IPS DF 6.9 (cell line): ENCODE measurements at regions not wholly inside any gene's neighbourhood (a gene's known extent, or its start where the extent isn't known, plus 50 kb on each side); places are given as distances from the start of the nearest gene placed in this dataset.
A peak's percentile ranks its signal among the peaks of the same experiment; 100 is the strongest.
"Not testable (repeated sequence)": the region's sequence is repeated elsewhere in the genome, so short reads cannot be mapped to it uniquely, and the experiment has no call there.

Source experiments
- DNase-seq: peaks from one replicate; pipeline ENCODE4 v3.0.0-alpha.2; 2013; ENCODE audit warnings: low read depth, low spot score
- H3K27ac ChIP-seq: one replicate; pipeline ENCODE4 v1.5.1; 2013; ENCODE audit warnings: low read length, control low read depth
- H3K27me3 ChIP-seq: 2 replicates; pipeline ENCODE4 v1.6.1; 2013; ENCODE audit warnings: mild to moderate bottlenecking, low read length; ENCODE audit not compliant: control insufficient read depth, insufficient read depth
- H3K36me3 ChIP-seq: 2 replicates; pipeline ENCODE4 v1.6.1; 2013; ENCODE audit warnings: low read length; ENCODE audit not compliant: control insufficient read depth, insufficient read depth
- H3K4me1 ChIP-seq: 2 replicates; pipeline ENCODE4 v1.6.1; 2013; ENCODE audit warnings: low read length; ENCODE audit not compliant: control insufficient read depth, insufficient read depth
- H3K4me3 ChIP-seq: 2 replicates; pipeline ENCODE4 v1.5.1; 2013; ENCODE audit warnings: mild to moderate bottlenecking, low read length
- H3K9me3 ChIP-seq: 2 replicates; pipeline ENCODE4 v1.6.1; 2013; ENCODE audit warnings: low read length, inconsistent platforms; ENCODE audit not compliant: control insufficient read depth, insufficient read depth
- WGBS: extraction: QIAGEN DNeasy Blood & Tissue Kit; methylation state at CpG from one replicate; pipeline ENCODE4 v1.1.7; 2013; ENCODE audit warnings: mixed read lengths, missing lambda C conversion rate; ENCODE audit not compliant: insufficient read length, insufficient coverage; 5-methylcytosine and 5-hydroxymethylcytosine counted together

- Histone ChIP-seq H3K9me3 (no peaks in the 10 kb centered on the region), H3K4me3 (no peak overlapping the region), H3K27ac (no peak overlapping the region), H3K36me3 (no peaks in the 10 kb centered on the region), H3K27me3 (no peaks in the 10 kb centered on the region), H3K4me1 (no peaks in the 10 kb centered on the region)
- WGBS: no CpG with 5 or more reads among the region's 3 CpGs
- DNase-seq: no peak
These were observed 109.3 kb upstream of the TMTC1 start for GRCh38 chr12:29893002-29893401.

- Histone ChIP-seq H3K27ac (no peak overlapping the region), H3K36me3 (no peaks in the 10 kb centered on the region), H3K27me3 (no peaks in the 10 kb centered on the region), H3K4me3 (no peak overlapping the region), H3K4me1 (no peaks in the 10 kb centered on the region), H3K9me3 (no peaks in the 10 kb centered on the region)
- DNase-seq: no peak
- no CpG with 5 or more reads among the region's 3 CpGs for WGBS
These were observed 108.0 kb upstream of the TMTC1 start for GRCh38 chr12:29891792-29892191.

- Histone ChIP-seq H3K4me1 (no peaks in the 10 kb centered on the region), H3K27ac (no peak overlapping the region), H3K36me3 (no peaks in the 10 kb centered on the region), H3K27me3 (no peaks in the 10 kb centered on the region), H3K4me3 (no peak overlapping the region), H3K9me3 (no peaks in the 10 kb centered on the region)
- no CpG with 5 or more reads among the region's 5 CpGs for WGBS
- peak; percentile 52 for DNase-seq
These were observed 106.0 kb upstream of the TMTC1 start for GRCh38 chr12:29889737-29890136.

- Histone ChIP-seq H3K36me3 (no peaks in the 10 kb centered on the region), H3K4me1 (no peaks in the 10 kb centered on the region), H3K27me3 (no peaks in the 10 kb centered on the region), H3K9me3 (no peaks in the 10 kb centered on the region), H3K4me3 (no peak overlapping the region), H3K27ac (no peak overlapping the region)
- no peak for DNase-seq
- WGBS: no CpG with 5 or more reads among the region's 21 CpGs
These were observed 105.0 kb upstream of the TMTC1 start for GRCh38 chr12:29888777-29889176.

GRCh38 chr12:29884957-29885356 is 101.2 kb upstream of the TMTC1 start:
- not testable (repeated sequence) for H3K4me3 ChIP-seq, H3K4me1 ChIP-seq, H3K36me3 ChIP-seq, H3K27ac ChIP-seq, DNase-seq, H3K9me3 ChIP-seq, H3K27me3 ChIP-seq
- no CpG with 5 or more reads among the region's 4 CpGs for WGBS

GRCh38 chr12:29883941-29884554 is 100.3 kb upstream of the TMTC1 start:
- no peaks in the 10 kb centered on the region for H3K9me3 ChIP-seq
- no peak overlapping the region for H3K4me3 ChIP-seq
- H3K4me1 ChIP-seq: no peaks in the 10 kb centered on the region
- no peak overlapping the region for H3K27ac ChIP-seq
- no peaks in the 10 kb centered on the region for H3K27me3 ChIP-seq
- WGBS: no CpG with 5 or more reads among the region's 4 CpGs
- no peak for DNase-seq
- no peaks in the 10 kb centered on the region for H3K36me3 ChIP-seq

GRCh38 chr12:29883525-29883924 is 99.8 kb upstream of the TMTC1 start:
- no peaks in the 10 kb centered on the region for H3K9me3 ChIP-seq
- no peaks in the 10 kb centered on the region for H3K27me3 ChIP-seq
- no peak overlapping the region for H3K27ac ChIP-seq
- no peaks in the 10 kb centered on the region for H3K36me3 ChIP-seq
- H3K4me3 ChIP-seq: no peak overlapping the region
- H3K4me1 ChIP-seq: no peaks in the 10 kb centered on the region
- DNase-seq: no peak

GRCh38 chr12:29882846-29883245 is 99.1 kb upstream of the TMTC1 start:
- no peaks in the 10 kb centered on the region for H3K36me3 ChIP-seq
- no peaks in the 10 kb centered on the region for H3K27me3 ChIP-seq
- H3K27ac ChIP-seq: no peak overlapping the region
- no peak for DNase-seq
- H3K4me3 ChIP-seq: no peak overlapping the region
- WGBS: no CpG with 5 or more reads among the region's 2 CpGs
- no peaks in the 10 kb centered on the region for H3K4me1 ChIP-seq
- H3K9me3 ChIP-seq: no peaks in the 10 kb centered on the region

GRCh38 chr12:29880987-29881386 is 97.2 kb upstream of the TMTC1 start:
- Histone ChIP-seq H3K9me3 (no peaks in the 10 kb centered on the region), H3K27ac (no peak overlapping the region), H3K27me3 (no peaks in the 10 kb centered on the region), H3K4me3 (no peak overlapping the region), H3K4me1 (no peaks in the 10 kb centered on the region), H3K36me3 (no peaks in the 10 kb centered on the region)
- WGBS: no CpG with 5 or more reads among the region's 3 CpGs
- no peak for DNase-seq

GRCh38 chr12:29879606-29880308 is 96.0 kb upstream of the TMTC1 start:
- WGBS: no CpG with 5 or more reads among the region's 4 CpGs
- DNase-seq: no peak
- Histone ChIP-seq H3K9me3 (no peaks in the 10 kb centered on the region), H3K4me1 (no peaks in the 10 kb centered on the region), H3K36me3 (no peaks in the 10 kb centered on the region), H3K27me3 (no peaks in the 10 kb centered on the region), H3K27ac (no peak overlapping the region), H3K4me3 (no peak overlapping the region)

- WGBS: no CpG with 5 or more reads among the region's 1 CpG
These were observed 86.2 kb upstream of the TMTC1 start for GRCh38 chr12:29869946-29870345.

More at GRCh38 chr12:29869946-29870345, 86.2 kb upstream of the TMTC1 start:
- Histone ChIP-seq H3K9me3 (no peaks in the 10 kb centered on the region), H3K4me1 (no peaks in the 10 kb centered on the region), H3K27me3 (no peaks in the 10 kb centered on the region), H3K27ac (no peak overlapping the region), H3K36me3 (no peaks in the 10 kb centered on the region), H3K4me3 (no peak overlapping the region)
- no peak for DNase-seq
